Loucy (cell line): ENCODE measurements at regions not wholly inside any gene's neighbourhood (a gene's known extent, or its start where the extent isn't known, plus 50 kb on each side); places are given as distances from the start of the nearest gene placed in this dataset.

Experiments
- H2AFZ ChIP-seq: fragments of 200-600 bp; sonication (generic); 2 replicates; pipeline ENCODE4 v1.6.0; 2016; ENCODE audit warnings: antibody characterized with exemption, mild to moderate bottlenecking, low read length, moderate library complexity
- H3F3A ChIP-seq: fragments of 200-600 bp; 2 replicates; pipeline ENCODE4 v1.6.0; 2016; ENCODE audit warnings: antibody characterized with exemption, low read depth, mild to moderate bottlenecking
- H3K27me3 ChIP-seq: fragments of 200-600 bp; sonication (generic); 2 replicates; pipeline ENCODE4 v1.6.1; 2014; ENCODE audit warnings: low read length, mild to moderate bottlenecking; ENCODE audit not compliant: insufficient read depth, poor library complexity, severe bottlenecking
- H3K36me3 ChIP-seq: fragments of 200-600 bp; sonication (generic); 2 replicates; pipeline ENCODE4 v1.6.1; 2016; ENCODE audit warnings: low read length; ENCODE audit not compliant: insufficient read depth
- H3K4me1 ChIP-seq: fragments of 200-600 bp; sonication (generic); 2 replicates; pipeline ENCODE4 v1.5.1; 2014; ENCODE audit warnings: low read length, mild to moderate bottlenecking; ENCODE audit not compliant: insufficient read depth, poor library complexity, severe bottlenecking
- H3K4me2 ChIP-seq: fragments of 200-600 bp; sonication (generic); 2 replicates; pipeline ENCODE4 v1.6.0; 2014; ENCODE audit warnings: antibody characterized with exemption, low read length, low read depth, mild to moderate bottlenecking; ENCODE audit not compliant: poor library complexity, severe bottlenecking
- H3K4me3 ChIP-seq: fragments of 200-600 bp; sonication (generic); 2 replicates; pipeline ENCODE4 v1.5.1; 2014; ENCODE audit warnings: low read length, mild to moderate bottlenecking, mixed read lengths; ENCODE audit not compliant: poor library complexity, severe bottlenecking
- H3K79me2 ChIP-seq: fragments of 200-600 bp; sonication (generic); 2 replicates; pipeline ENCODE4 v1.6.1; 2014; ENCODE audit warnings: low read length; ENCODE audit not compliant: insufficient read depth
- H3K9ac ChIP-seq: fragments of 200-600 bp; sonication (generic); 2 replicates; pipeline ENCODE4 v1.6.0; 2014; ENCODE audit warnings: mild to moderate bottlenecking, low read depth, low read length, moderate library complexity; ENCODE audit not compliant: poor library complexity, severe bottlenecking
- H3K9me2 ChIP-seq: fragments of 200-600 bp; sonication (generic); replicated peaks from 2 replicates; pipeline ENCODE4 v1.6.1; 2016; ENCODE audit warnings: low read depth, low read length, mixed read lengths
- H3K9me3 ChIP-seq: fragments of 200-600 bp; sonication (generic); 2 replicates; pipeline ENCODE4 v1.6.1; 2014; ENCODE audit warnings: mild to moderate bottlenecking, antibody characterized with exemption, low read length, low read depth; ENCODE audit not compliant: insufficient read depth
- H4K20me1 ChIP-seq: fragments of 200-600 bp; sonication (generic); 2 replicates; pipeline ENCODE4 v1.6.0; 2014; ENCODE audit warnings: antibody characterized with exemption, low read length, mild to moderate bottlenecking; ENCODE audit not compliant: insufficient read depth, poor library complexity, severe bottlenecking
- CTCF ChIP-seq: fragments of 200-600 bp; sonication (generic); conservative IDR thresholded peaks from 2 replicates; pipeline ENCODE4 v1.5.1; 2014; ENCODE audit warnings: mild to moderate bottlenecking, antibody characterized with exemption, low read length
- EZH2phosphoT487 ChIP-seq: fragments of 200-600 bp; IDR thresholded peaks from 2 replicates; pipeline ENCODE4 v1.6.1; 2018; ENCODE audit warnings: antibody characterized with exemption, mild to moderate bottlenecking, moderate library complexity, borderline replicate concordance

GRCh38 chr14:85788470-85789233, 258.7 kb downstream of the FLRT2 start:
- H3F3A ChIP-seq: no peaks in the 10 kb centered on the region
- no peak overlapping the region for H2AFZ ChIP-seq
- TF ChIP-seq CTCF (no peak), EZH2phosphoT487 (no peak)
- H3K4me3 ChIP-seq: no peak overlapping the region
- H4K20me1 ChIP-seq: no peaks in the 10 kb centered on the region
- H3K27me3 ChIP-seq: no peaks in the 10 kb centered on the region
- no peaks in the 10 kb centered on the region for H3K36me3 ChIP-seq
- H3K9ac ChIP-seq: no peak overlapping the region
- H3K9me3 ChIP-seq: no peaks in the 10 kb centered on the region
- no peak overlapping the region for H3K4me2 ChIP-seq
- peaks cover 29% of the 10 kb centered on the region for H3K4me1 ChIP-seq
- H3K79me2 ChIP-seq: no peaks in the 10 kb centered on the region
- H3K9me2 ChIP-seq: no peaks in the 10 kb centered on the region

- TF ChIP-seq EZH2phosphoT487 (no peak), CTCF (no peak)
- H2AFZ ChIP-seq: no peak overlapping the region
- no peaks in the 10 kb centered on the region for H3K79me2 ChIP-seq
- no peaks in the 10 kb centered on the region for H3K27me3 ChIP-seq
- H3K4me1 ChIP-seq: peaks cover 11% of the 10 kb centered on the region
- H3K36me3 ChIP-seq: no peaks in the 10 kb centered on the region
- no peak overlapping the region for H3K4me3 ChIP-seq
- H3K9me2 ChIP-seq: no peaks in the 10 kb centered on the region
- no peaks in the 10 kb centered on the region for H3K9me3 ChIP-seq
- H3F3A ChIP-seq: no peaks in the 10 kb centered on the region
- H3K4me2 ChIP-seq: no peak overlapping the region
- no peaks in the 10 kb centered on the region for H4K20me1 ChIP-seq
- H3K9ac ChIP-seq: no peak overlapping the region
Observed at GRCh38 chr14:85766295-85766694, 236.4 kb downstream of the FLRT2 start.

- no peak overlapping the region for H3K9ac ChIP-seq
- TF ChIP-seq EZH2phosphoT487 (no peak), CTCF (no peak)
Observed at GRCh38 chr14:85764822-85765221, 234.9 kb downstream of the FLRT2 start.

More at GRCh38 chr14:85764822-85765221, 234.9 kb downstream of the FLRT2 start:
- Histone ChIP-seq H3K9me2 (no peaks in the 10 kb centered on the region), H3K9me3 (no peaks in the 10 kb centered on the region), H3K36me3 (no peaks in the 10 kb centered on the region), H3K4me1 (peaks cover 11% of the 10 kb centered on the region), H2AFZ (no peak overlapping the region), H3K4me2 (no peak overlapping the region), H4K20me1 (no peaks in the 10 kb centered on the region), H3F3A (no peaks in the 10 kb centered on the region), H3K79me2 (no peaks in the 10 kb centered on the region), H3K4me3 (no peak overlapping the region), H3K27me3 (no peaks in the 10 kb centered on the region)
